Activated CD4-positive, alpha-beta T cell treated with anti-CD3 and anti-CD28 coated beads for 36 hours (primary cell): ENCODE measurements at regions not wholly inside any gene's neighbourhood (a gene's known extent, or its start where the extent isn't known, plus 50 kb on each side); places are given as distances from the start of the nearest gene placed in this dataset.
A peak's percentile ranks its signal among the peaks of the same experiment; 100 is the strongest.
"Not testable (repeated sequence)": the region's sequence is repeated elsewhere in the genome, so short reads cannot be mapped to it uniquely, and the experiment has no call there.

ENCODE experiments used
- ATAC-seq: fragments of 200-7000 bp; cut with Tn5 transposase; one replicate; pipeline ENCODE4 v1.10.0; 2021; ENCODE audit warnings: mild to moderate bottlenecking, moderate library complexity
- CTCF ChIA-PET: fragments of 350-600 bp; sonication (Branson Sonifier 250); formaldehyde crosslinking; loops from one replicate; lab custom pipeline; 2021; ENCODE audit warnings: antibody characterized with exemption; lab: Charles Lee
- POLR2A ChIA-PET: fragments of 350-600 bp; sonication (Branson Sonifier 250); formaldehyde crosslinking; loops from one replicate; lab custom pipeline; 2021; ENCODE audit warnings: antibody characterized with exemption, inconsistent platforms; lab: Charles Lee
- DNase-seq: peaks from one replicate; pipeline ENCODE4 v3.0.0-alpha.2; 2020
- H3K27ac Mint-ChIP-seq: one replicate; pipeline ENCODE4 v1.8.0; 2021; ENCODE audit warnings: mixed read lengths
- H3K27me3 Mint-ChIP-seq: one replicate; pipeline ENCODE4 v1.8.0; 2021; ENCODE audit warnings: mixed read lengths
- H3K36me3 Mint-ChIP-seq: one replicate; pipeline ENCODE4 v1.8.0; 2021; ENCODE audit warnings: low read depth, mixed read lengths
- H3K4me1 Mint-ChIP-seq: one replicate; pipeline ENCODE4 v1.8.0; 2021; ENCODE audit warnings: mixed read lengths
- H3K4me3 Mint-ChIP-seq: one replicate; pipeline ENCODE4 v1.8.0; 2021; ENCODE audit warnings: mild to moderate bottlenecking, moderate library complexity, mixed read lengths
- H3K9me3 Mint-ChIP-seq: one replicate; pipeline ENCODE4 v1.8.0; 2021; ENCODE audit warnings: low read depth, mixed read lengths
- intact Hi-C, 2 experiments: fragments of 100-400 bp; cut with DNase I in 1 of 2; cut with micrococcal nuclease in 1 of 2; formaldehyde crosslinking; loops; one replicate each; pipeline versions ENCODE4 v1.14.2 to v1.15.1; 2022 to 2024; cut with DNase I, micrococcal nuclease

DNA sequence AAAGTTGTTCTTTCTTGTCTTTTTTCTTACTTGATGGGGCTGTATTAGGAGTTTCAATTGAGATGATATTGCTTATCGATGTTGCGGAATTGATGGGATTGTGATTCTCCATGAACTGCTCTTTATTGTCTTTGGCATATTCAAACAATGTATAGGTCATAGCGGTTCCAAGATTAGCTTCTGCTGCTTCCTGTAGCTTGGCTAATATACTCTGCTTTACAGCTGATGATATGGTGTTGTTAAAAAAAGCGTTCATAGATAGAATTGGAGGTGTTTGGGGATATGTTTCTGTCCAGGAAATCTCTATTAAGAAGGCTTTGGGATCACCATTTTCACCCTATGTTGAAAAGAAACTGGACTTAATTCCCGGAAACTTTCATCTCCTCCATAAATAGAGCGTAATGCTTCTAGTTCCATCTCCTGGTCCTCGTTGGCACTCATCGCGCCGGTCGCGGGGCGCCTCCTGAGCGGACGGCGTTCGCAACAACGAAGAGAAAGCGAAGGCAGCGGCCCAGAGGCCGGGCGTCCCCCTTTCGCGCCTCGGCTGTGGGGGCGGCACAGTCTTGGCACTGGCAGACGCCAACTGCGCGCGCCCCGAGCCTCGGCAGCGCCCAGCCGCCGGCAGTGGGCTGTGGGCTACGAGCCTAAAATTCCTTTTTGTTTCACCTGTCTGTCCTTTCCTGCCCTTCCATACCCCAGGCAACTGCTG lies 95.3 kb upstream of the CDK13 start:
- H3K27ac Mint-ChIP-seq, H3K4me1 Mint-ChIP-seq, H3K9me3 Mint-ChIP-seq, H3K36me3 Mint-ChIP-seq, POLR2A ChIA-PET, intact Hi-C loops, DNase-seq: not testable (repeated sequence)
- H3K27me3 Mint-ChIP-seq = peaks cover 24% of the 10 kb centered on the region
- ATAC-seq = peak; percentile 96
- CTCF ChIA-PET = interaction anchor here (0.6 to 1.4 kb wide), 3 partner anchors 112 to 280 kb away, joined by 3 to 4 read pairs (median 3); partner anchors contain the start of genes MPLKIP and SUGCT
- H3K4me3 Mint-ChIP-seq = peak overlapping the region; percentile 65

DNA sequence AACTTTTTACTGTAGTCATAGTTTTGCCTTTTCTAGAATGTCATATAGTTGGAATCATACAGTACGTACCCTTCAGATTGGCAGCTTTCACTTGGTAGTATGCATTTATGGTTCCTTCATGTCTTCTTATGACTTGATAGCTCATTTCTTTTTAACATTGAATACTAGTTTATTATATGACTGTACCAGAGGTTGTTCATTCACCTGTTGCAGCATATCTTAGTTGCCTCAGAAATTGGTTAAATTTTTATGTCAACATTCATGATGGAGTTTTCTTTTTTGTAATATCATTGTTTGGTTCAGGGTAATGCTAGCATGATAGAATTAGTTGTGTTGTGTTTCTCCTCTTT lies 94.8 kb upstream of the CDK13 start:
- ChIA-PET POLR2A (no interaction called here), CTCF (interaction anchor here (0.6 to 1.4 kb wide), 2 partner anchors 113 to 275 kb away, joined by 3 to 4 read pairs; no protein-coding TSS in a partner anchor)
- Mint-ChIP-seq H3K27me3 (peaks cover 24% of the 10 kb centered on the region), H3K4me1 (peaks cover 8% of the 10 kb centered on the region), H3K4me3 (peak overlapping the region; percentile 65), H3K9me3 (no peaks in the 10 kb centered on the region), H3K36me3 (no peaks in the 10 kb centered on the region), H3K27ac (no peak overlapping the region)
- DNase-seq (no peak), ATAC-seq (peak; percentile 84)
- intact Hi-C loops = no loop called here

DNA sequence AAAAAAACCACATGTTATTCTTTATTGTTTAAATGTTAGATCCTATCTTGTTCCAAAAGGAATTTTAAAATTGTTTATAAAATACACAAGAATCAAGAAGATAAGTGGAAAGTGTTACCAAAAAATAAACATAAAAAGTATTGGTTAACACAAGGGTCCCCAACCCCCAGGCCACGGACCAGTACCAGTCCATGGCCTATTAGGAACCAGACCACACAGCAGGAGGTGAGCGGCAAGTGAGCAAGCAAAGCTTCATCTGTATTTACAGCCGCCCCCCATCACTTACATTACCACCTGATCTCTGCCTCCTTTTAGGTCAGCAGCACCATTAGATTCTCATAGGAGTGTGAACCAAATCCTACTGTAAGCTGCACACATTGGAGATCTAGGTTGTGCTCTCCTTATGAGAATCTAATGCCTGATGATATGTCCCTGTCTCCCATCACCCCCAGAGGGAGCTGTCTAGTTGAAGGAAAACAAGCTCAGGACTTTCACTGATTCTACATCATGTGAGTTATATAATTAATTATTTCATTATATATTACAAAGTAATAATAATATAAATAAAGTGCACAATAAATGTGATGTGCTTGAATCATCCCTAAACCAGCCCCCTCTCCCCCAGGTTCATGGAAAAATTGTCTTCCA lies 86.3 kb upstream of the CDK13 start:
- POLR2A ChIA-PET, H3K4me1 Mint-ChIP-seq, ATAC-seq, H3K36me3 Mint-ChIP-seq, H3K4me3 Mint-ChIP-seq, intact Hi-C loops, H3K27me3 Mint-ChIP-seq, H3K9me3 Mint-ChIP-seq, H3K27ac Mint-ChIP-seq: not testable (repeated sequence)
- peak; percentile 7 for DNase-seq
- CTCF ChIA-PET = interaction anchor here (0.6 kb wide), 1 partner anchor 156 kb away, joined by 4 read pairs; no protein-coding TSS in a partner anchor

DNA sequence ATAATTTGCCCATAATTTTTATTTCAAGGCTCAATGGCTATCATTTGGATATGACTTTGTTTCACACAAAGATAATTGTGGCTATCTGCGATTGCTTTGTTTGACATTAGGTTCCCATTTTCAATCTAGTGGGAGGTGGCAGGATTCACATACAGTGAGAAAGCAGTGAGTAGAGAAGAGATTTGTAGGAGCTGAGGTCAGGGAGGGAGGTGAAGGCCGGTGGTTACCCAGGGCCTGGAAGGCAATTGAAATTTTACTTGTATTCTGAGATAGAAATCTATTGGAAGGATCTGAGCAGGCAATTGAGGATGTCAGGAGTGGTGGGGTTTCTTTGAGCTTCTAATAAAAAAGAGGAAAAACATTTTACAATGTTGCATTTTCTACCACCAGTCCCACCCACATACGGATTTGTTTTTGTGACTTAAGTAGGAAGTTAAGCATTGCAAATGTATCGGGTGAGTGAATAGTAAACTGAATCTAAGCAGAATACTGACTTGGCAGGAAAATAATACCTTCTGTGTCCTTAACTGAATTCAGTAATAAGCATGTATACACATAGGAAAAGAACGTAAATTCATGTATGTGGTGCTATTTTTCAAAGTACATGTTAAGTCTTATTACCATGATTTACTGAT lies 80.1 kb upstream of the CDK13 start:
- DNase-seq, POLR2A ChIA-PET, H3K4me3 Mint-ChIP-seq, CTCF ChIA-PET, H3K27me3 Mint-ChIP-seq, H3K36me3 Mint-ChIP-seq, intact Hi-C loops, H3K9me3 Mint-ChIP-seq, ATAC-seq, H3K4me1 Mint-ChIP-seq, H3K27ac Mint-ChIP-seq: not testable (repeated sequence)

DNA sequence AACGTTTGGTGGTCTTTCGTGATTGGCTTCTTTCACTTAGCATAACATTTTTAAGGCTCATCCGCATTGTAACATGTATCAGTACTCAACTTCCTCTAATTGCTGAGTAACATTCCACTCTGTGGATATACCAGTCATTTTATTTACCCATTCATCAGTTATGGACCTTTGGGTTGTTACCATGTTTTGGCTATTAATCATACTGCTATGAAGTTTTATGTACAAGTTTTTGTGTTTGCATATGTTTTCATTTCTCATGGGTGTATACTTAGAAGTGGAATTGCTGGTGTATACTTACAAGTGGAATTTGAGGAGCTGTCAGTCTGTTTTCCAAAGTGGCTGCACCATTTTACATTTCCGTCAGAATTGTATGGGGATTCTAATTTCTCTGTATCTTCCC lies 78.4 kb upstream of the CDK13 start:
- CTCF ChIA-PET, H3K4me1 Mint-ChIP-seq, H3K27ac Mint-ChIP-seq, DNase-seq, ATAC-seq, H3K4me3 Mint-ChIP-seq, intact Hi-C loops, H3K27me3 Mint-ChIP-seq, H3K9me3 Mint-ChIP-seq, POLR2A ChIA-PET, H3K36me3 Mint-ChIP-seq: not testable (repeated sequence)

DNA sequence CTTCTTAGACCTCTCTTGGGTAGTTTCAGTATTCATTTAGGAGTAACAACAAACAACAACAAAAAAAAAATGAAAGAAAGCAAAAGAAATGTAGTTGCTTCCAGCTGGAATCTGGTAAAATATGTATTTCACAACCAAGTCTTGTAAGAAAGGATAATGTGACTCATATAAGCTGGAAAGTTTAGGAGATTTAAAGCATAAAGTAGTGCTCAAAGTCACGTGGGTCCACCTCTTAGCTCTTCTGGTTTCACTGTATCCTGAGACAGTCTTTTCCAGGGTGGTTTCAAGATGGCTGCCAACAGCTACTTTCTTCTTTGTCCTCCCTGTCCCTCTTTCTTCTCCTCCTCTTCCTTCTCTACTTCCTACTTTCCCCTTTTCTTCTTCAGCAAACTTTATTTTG lies 69.5 kb upstream of the CDK13 start:
- intact Hi-C loops = no loop called here
- Mint-ChIP-seq H3K27ac (no peak overlapping the region), H3K27me3 (peaks cover 9% of the 10 kb centered on the region), H3K9me3 (peaks cover 7% of the 10 kb centered on the region), H3K4me1 (no peaks in the 10 kb centered on the region), H3K36me3 (no peaks in the 10 kb centered on the region), H3K4me3 (no peak overlapping the region)
- POLR2A ChIA-PET = no interaction called here
- ATAC-seq = no peak
- CTCF ChIA-PET = interaction anchor here (0.5 to 1.1 kb wide), 2 partner anchors 16 to 173 kb away, joined by 3 to 4 read pairs; no protein-coding TSS in a partner anchor
- no peak for DNase-seq

DNA sequence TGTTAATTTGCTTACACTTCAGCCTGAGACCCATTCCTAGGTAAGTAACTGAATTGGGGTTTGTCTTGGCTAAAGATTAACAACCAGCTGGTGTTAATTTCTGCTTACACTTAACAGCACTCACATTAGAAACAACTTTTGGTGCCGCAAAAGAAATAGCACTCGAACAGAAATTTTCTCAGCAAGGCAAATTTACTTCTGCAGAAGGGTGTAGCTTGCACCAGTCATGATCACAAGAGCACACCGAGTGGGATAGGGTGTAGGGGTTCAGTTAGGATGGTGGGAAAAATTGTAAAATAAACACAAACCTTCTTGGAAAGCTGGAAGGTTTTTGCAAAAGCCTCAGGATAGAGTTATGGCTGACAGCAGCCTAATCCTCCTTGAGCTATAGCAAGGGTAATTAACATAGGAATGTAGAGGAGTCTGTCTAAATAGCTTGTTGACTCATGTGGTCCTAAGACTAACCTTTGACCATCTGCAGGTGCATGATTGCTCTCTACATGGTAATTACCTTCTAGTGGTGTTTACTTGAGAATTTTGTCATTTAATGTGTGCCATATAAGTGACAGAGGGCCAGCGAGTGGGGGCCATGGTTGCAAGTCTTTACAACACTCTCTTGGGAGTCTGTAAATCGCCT lies 67.8 kb upstream of the CDK13 start:
- DNase-seq (no peak), ATAC-seq (no peak)
- Mint-ChIP-seq H3K36me3 (no peaks in the 10 kb centered on the region), H3K4me3 (no peak overlapping the region), H3K27ac (no peak overlapping the region), H3K4me1 (no peaks in the 10 kb centered on the region), H3K27me3 (peaks cover 8% of the 10 kb centered on the region), H3K9me3 (peaks cover 7% of the 10 kb centered on the region)
- intact Hi-C loops = no loop called here
- POLR2A ChIA-PET = no interaction called here
- CTCF ChIA-PET = interaction anchor here (0.9 to 1.2 kb wide), 3 partner anchors 15 to 179 kb away, joined by 3 to 6 read pairs (median 4); no protein-coding TSS in a partner anchor

DNA sequence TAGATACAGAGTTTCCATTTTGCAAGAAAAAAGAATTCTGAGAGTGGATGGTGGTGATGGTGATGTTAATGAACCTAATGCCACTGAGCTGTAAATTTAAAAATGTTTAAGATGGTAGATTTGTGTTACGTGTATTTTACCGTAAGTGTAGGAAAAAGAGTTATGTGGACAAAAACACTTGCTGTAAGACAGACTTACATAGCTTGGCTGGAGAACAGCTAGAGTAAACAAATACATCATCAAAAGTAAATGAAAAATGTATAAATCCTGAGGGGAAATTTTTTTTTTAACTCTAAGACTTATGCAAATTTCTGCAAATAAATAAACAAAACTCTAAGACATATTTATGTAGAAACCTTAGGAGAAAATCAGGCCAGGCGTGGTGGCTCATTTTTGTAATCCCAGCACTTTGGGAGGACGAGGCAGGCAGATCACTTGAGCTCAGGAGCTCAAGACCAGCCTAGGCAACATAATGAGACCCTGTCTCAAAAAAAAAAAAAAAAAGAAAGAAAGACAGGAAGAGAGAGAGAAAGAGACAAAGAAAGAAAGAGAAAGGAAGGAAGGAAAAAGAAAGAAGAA lies 66.2 kb upstream of the CDK13 start:
- no peak for ATAC-seq
- Mint-ChIP-seq H3K4me1 (no peaks in the 10 kb centered on the region), H3K4me3 (no peak overlapping the region), H3K27me3 (peaks cover 8% of the 10 kb centered on the region), H3K27ac (no peak overlapping the region), H3K9me3 (peaks cover 7% of the 10 kb centered on the region), H3K36me3 (no peaks in the 10 kb centered on the region)
- ChIA-PET POLR2A (interaction anchor here (0.7 kb wide), 1 partner anchor 95 kb away, joined by 6 read pairs; no protein-coding TSS in a partner anchor), CTCF (interaction anchor here (1.0 to 2.0 kb wide), 2 partner anchors 12 to 173 kb away, joined by 3 to 8 read pairs; no protein-coding TSS in a partner anchor)
- no peak for DNase-seq
- intact Hi-C loops = no loop called here

DNA sequence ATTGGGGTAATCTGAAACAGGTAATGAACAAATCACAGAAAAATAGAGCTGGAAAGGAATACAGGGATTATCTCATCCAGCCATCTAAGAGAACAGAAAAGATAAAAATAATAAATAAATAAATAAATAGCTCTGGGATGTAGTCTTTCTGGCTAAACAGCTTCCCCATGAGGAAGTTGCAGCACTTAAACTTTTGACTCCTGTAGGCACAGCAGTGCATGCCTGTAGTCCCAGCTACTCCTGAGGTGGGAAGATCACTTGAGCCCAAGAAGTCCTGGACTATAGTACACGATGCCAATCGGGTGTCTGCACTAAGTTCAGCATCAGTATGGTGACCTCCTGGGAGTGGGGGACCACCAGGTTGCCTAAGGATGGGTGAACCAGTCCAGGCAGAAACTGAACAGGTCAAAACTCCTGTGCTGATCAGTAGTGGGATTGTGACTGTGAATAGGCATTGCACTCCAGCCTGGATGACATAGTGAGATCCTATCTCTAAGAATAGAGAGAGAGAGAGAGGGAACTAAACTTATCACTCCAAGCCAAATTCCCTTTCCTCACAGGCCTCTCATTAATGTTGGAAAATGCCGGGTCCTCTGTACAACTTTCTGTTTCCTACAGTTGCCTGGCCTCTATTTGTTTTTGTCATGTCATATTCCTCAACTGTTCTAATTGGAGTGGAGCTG lies 61.7 kb upstream of the CDK13 start:
- H3K9me3 Mint-ChIP-seq = no peaks in the 10 kb centered on the region
- DNase-seq (no peak), ATAC-seq (no peak)
- no peaks in the 10 kb centered on the region for H3K36me3 Mint-ChIP-seq
- ChIA-PET POLR2A (no interaction called here), CTCF (interaction anchor here (2.2 kb wide), 1 partner anchor 8 kb away, joined by 5 read pairs; no protein-coding TSS in a partner anchor)
- no peak overlapping the region for H3K27ac Mint-ChIP-seq
- H3K4me3 Mint-ChIP-seq = no peak overlapping the region
- no peaks in the 10 kb centered on the region for H3K4me1 Mint-ChIP-seq
- no peaks in the 10 kb centered on the region for H3K27me3 Mint-ChIP-seq
- intact Hi-C loops = no loop called here

DNA sequence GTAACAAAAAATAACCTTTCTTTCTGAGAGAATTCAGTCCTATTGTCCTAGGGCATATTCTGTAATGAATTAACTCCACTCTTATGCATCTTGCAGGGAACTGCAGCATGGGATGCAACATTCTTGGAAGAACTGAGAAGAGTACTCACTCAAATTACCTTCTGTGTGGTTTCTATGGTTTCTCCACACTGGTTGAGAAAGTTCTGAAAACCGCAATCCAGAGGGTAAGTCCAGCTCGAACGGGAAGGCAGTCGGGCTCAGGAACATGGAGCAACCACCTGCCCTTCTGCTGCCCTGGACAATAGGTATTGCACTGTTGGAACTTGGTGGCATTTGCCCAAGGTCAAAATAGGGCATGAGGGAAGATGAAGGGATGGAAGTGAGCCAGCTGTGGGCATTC lies 59.6 kb upstream of the CDK13 start:
- ChIA-PET POLR2A (no interaction called here), CTCF (no interaction called here)
- Mint-ChIP-seq H3K36me3 (no peaks in the 10 kb centered on the region), H3K9me3 (no peaks in the 10 kb centered on the region), H3K27ac (no peak overlapping the region), H3K27me3 (no peaks in the 10 kb centered on the region), H3K4me3 (no peak overlapping the region), H3K4me1 (no peaks in the 10 kb centered on the region)
- ATAC-seq (no peak), DNase-seq (no peak)
- intact Hi-C loops = loop anchor here in 1 of 2 experiments (10.0 kb wide), 1 partner anchor 244 kb away; the partner anchor contains the start of genes MPLKIP and SUGCT
